GM18861 (cell line): ENCODE measurements at regions not wholly inside any gene's neighbourhood (a gene's known extent, or its start where the extent isn't known, plus 50 kb on each side); places are given as distances from the start of the nearest gene placed in this dataset.

Experiments used
- ATAC-seq: cut with Tn5 transposase; IDR thresholded peaks from one replicate; pipeline ENCODE4 v1.9.1; 2021; ENCODE audit not compliant: unreplicated experiment

- no peak for ATAC-seq
Observed at GRCh38 chr6:127051571-127052260, 66.8 kb upstream of the RSPO3 start.

GRCh38 chr6:127053032-127053874 is 65.2 kb upstream of the RSPO3 start:
- no peak for ATAC-seq

GRCh38 chr6:127053875-127054235 is 64.6 kb upstream of the RSPO3 start:
- no peak for ATAC-seq

- ATAC-seq, result no peak
Observed at GRCh38 chr6:127058027-127058426, 60.4 kb upstream of the RSPO3 start.

- ATAC-seq, result no peak
Observed at GRCh38 chr6:127058936-127059335, 59.5 kb upstream of the RSPO3 start.
